Fibroblast of the aortic adventitia (primary cell): ENCODE measurements at regions not wholly inside any gene's neighbourhood (a gene's known extent, or its start where the extent isn't known, plus 50 kb on each side); places are given as distances from the start of the nearest gene placed in this dataset.

ENCODE experiments used
- DNase-seq: peaks from one replicate; pipeline ENCODE4 v3.0.0-alpha.2; 2010; ENCODE audit warnings: low read depth
- H3K4me3 ChIP-seq: 2 replicates; pipeline ENCODE4 v1.5.1; 2011; ENCODE audit warnings: low read depth, mild to moderate bottlenecking, control low read depth, low read length, moderate library complexity
- CTCF ChIP-seq: IDR thresholded peaks from 2 replicates; pipeline ENCODE4 v1.5.1; 2011; ENCODE audit warnings: mild to moderate bottlenecking, low read length, control low read depth, inconsistent platforms; ENCODE audit not compliant: insufficient read depth

GRCh38 chr9:89813482-89813881 is 208.7 kb downstream of the GADD45G start:
- TF ChIP-seq CTCF, result no peak
- DNase-seq, result no peak
- no peak overlapping the region for H3K4me3 ChIP-seq

GRCh38 chr9:89814340-89815040 is 209.7 kb downstream of the GADD45G start:
- no peak overlapping the region for H3K4me3 ChIP-seq
- TF ChIP-seq CTCF, result no peak
- DNase-seq, result no peak

- TF ChIP-seq CTCF, result no peak
- H3K4me3 ChIP-seq, result no peak overlapping the region
- DNase-seq, result no peak
Observed at GRCh38 chr9:89815061-89815902, 210.5 kb downstream of the GADD45G start.

GRCh38 chr9:89815903-89816573 is 211.2 kb downstream of the GADD45G start:
- TF ChIP-seq CTCF, result no peak
- H3K4me3 ChIP-seq, result no peak overlapping the region
- no peak for DNase-seq

GRCh38 chr9:89817151-89817950 is 212.5 kb downstream of the GADD45G start:
- no peak for DNase-seq
- TF ChIP-seq CTCF, result no peak
- no peak overlapping the region for H3K4me3 ChIP-seq

- no peak for TF ChIP-seq CTCF
- no peak overlapping the region for H3K4me3 ChIP-seq
- no peak for DNase-seq
Observed at GRCh38 chr9:89820337-89820736, 215.5 kb downstream of the GADD45G start.
